Suprapubic skin (tissue), 4 donors: ENCODE measurements at regions not wholly inside any gene's neighbourhood (a gene's known extent, or its start where the extent isn't known, plus 50 kb on each side); places are given as distances from the start of the nearest gene placed in this dataset.

ENCODE experiments used
- EP300 ChIP-seq: sonication (generic); formaldehyde crosslinking; IDR thresholded peaks from one replicate; pipeline ENCODE4 v1.6.1; 2017; ENCODE audit warnings: antibody characterized with exemption
- POLR2A ChIP-seq, 2 donors: fragments of 450-650 bp; IDR thresholded peaks; one replicate each; pipeline ENCODE4 v1.6.1; 2017; ENCODE audit warnings: antibody characterized with exemption in 2 of 2, mild to moderate bottlenecking in 2 of 2, moderate library complexity in 2 of 2
- POLR2AphosphoS5 ChIP-seq, 3 donors: sonication (generic); formaldehyde crosslinking; IDR thresholded peaks; one replicate each; pipeline ENCODE4 v1.6.1; 2017; ENCODE audit warnings: antibody characterized with exemption in 3 of 3
- TF ChIP-seq, protein P1 (sequence below), 2 donors: fragments of 200-600 bp in 1 of 2; fragments of 450-650 bp in 1 of 2; sonication (generic) in 1 of 2; IDR thresholded peaks; one replicate each; pipeline ENCODE4 v1.5.1; 2016 to 2019; ENCODE audit warnings: antibody characterized with exemption in 2 of 2, mild to moderate bottlenecking in 1 of 2, moderate library complexity in 1 of 2

DNA sequence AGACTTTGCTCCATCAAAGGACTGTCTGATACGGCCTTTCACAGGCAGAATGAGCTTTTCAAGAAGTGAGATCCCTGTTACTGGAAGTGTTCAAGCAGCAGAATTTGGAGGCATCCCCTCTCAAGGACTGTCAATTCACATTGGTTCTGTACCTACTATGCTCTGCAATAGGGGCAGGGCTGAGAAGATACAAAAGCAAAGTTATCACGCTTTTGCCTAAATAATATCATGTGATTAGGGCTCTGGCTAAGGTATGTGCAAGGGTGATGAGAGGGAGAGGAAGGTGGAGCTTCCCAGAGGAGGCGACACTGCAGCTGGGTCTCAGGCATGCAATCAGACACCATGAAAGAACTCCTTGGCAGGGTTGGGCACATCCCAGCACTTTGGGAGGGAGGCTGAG lies 80.2 kb upstream of the PIM1 start:
- TF ChIP-seq POLR2AphosphoS5 (IDR thresholded peaks at IDR 0.05) (no peak), POLR2A (IDR thresholded peaks at IDR 0.05) (no peak), EP300 (no peak)
- TF ChIP-seq, protein P1, sequence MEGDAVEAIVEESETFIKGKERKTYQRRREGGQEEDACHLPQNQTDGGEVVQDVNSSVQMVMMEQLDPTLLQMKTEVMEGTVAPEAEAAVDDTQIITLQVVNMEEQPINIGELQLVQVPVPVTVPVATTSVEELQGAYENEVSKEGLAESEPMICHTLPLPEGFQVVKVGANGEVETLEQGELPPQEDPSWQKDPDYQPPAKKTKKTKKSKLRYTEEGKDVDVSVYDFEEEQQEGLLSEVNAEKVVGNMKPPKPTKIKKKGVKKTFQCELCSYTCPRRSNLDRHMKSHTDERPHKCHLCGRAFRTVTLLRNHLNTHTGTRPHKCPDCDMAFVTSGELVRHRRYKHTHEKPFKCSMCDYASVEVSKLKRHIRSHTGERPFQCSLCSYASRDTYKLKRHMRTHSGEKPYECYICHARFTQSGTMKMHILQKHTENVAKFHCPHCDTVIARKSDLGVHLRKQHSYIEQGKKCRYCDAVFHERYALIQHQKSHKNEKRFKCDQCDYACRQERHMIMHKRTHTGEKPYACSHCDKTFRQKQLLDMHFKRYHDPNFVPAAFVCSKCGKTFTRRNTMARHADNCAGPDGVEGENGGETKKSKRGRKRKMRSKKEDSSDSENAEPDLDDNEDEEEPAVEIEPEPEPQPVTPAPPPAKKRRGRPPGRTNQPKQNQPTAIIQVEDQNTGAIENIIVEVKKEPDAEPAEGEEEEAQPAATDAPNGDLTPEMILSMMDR (IDR thresholded peaks at IDR 0.05), result no peak
